Peyer's patch (tissue), 4 donors: ENCODE measurements at regions not wholly inside any gene's neighbourhood (a gene's known extent, or its start where the extent isn't known, plus 50 kb on each side); places are given as distances from the start of the nearest gene placed in this dataset.

Experiments
- DNase-seq, 3 donors: peaks; one replicate each; pipeline ENCODE4 v3.0.0-alpha.2; 2017 to 2019
- H3K27ac ChIP-seq, 4 donors: fragments of 200-600 bp; sonication (generic); one replicate each; pipeline ENCODE4 v1.5.1; 2016 to 2019
- H3K27me3 ChIP-seq, 2 donors: fragments of 200-600 bp; sonication (generic); one replicate each; pipeline ENCODE4 v1.5.1; 2019
- H3K36me3 ChIP-seq, 3 donors: fragments of 200-600 bp; sonication (generic); one replicate each; pipeline ENCODE4 v1.5.1; 2016 to 2019
- H3K4me1 ChIP-seq, 4 donors: fragments of 200-600 bp; sonication (generic); one replicate each; pipeline ENCODE4 v1.5.1; 2016 to 2019
- H3K4me3 ChIP-seq, 4 donors: fragments of 200-600 bp; sonication (generic); 1 replicate in 3 of 4; 2 replicates in 1 of 4; pipeline ENCODE4 v1.5.1; 2016 to 2019; ENCODE audit warnings: mild to moderate bottlenecking in 1 of 4
- H3K9me3 ChIP-seq, 4 donors: fragments of 200-600 bp; sonication (generic); one replicate each; pipeline ENCODE4 v1.5.1; 2016 to 2019; ENCODE audit warnings: mild to moderate bottlenecking in 1 of 4
- CTCF ChIP-seq, 6 experiments: fragments of 450-650 bp in 4 of 6; fragments of 200-600 bp in 2 of 6; sonication (generic) in 1 of 6; IDR thresholded peaks; one replicate each; pipeline ENCODE4 v1.5.1; 2017 to 2019; ENCODE audit warnings: antibody characterized with exemption in 6 of 6, mild to moderate bottlenecking in 3 of 6, moderate library complexity in 1 of 6
- POLR2A ChIP-seq, 2 donors: fragments of 450-650 bp; IDR thresholded peaks; one replicate each; pipeline ENCODE4 v1.5.1; 2017; ENCODE audit warnings: antibody characterized with exemption in 2 of 2, mild to moderate bottlenecking in 2 of 2, moderate library complexity in 2 of 2

- TF ChIP-seq POLR2A (IDR thresholded peaks at IDR 0.05) (no peak), CTCF (IDR thresholded peaks at IDR 0.05) (no peak)
- Histone ChIP-seq H3K4me3 (no peak overlapping the region), H3K36me3 (no peaks in the 10 kb centered on the region), H3K27ac (no peak overlapping the region), H3K4me1 (no peaks in the 10 kb centered on the region), H3K9me3 (no peaks in the 10 kb centered on the region), H3K27me3 (no peaks in the 10 kb centered on the region)
- no peak for DNase-seq
These were observed 89.7 kb upstream of the KDR start for GRCh38 chr4:55215087-55215486.

- H3K4me3 ChIP-seq: no peak overlapping the region
- no peaks in the 10 kb centered on the region for H3K4me1 ChIP-seq
- H3K9me3 ChIP-seq: no peaks in the 10 kb centered on the region
- TF ChIP-seq POLR2A (IDR thresholded peaks at IDR 0.05) (no peak), CTCF (IDR thresholded peaks at IDR 0.05) (no peak)
- no peak for DNase-seq
- no peak overlapping the region for H3K27ac ChIP-seq
- no peaks in the 10 kb centered on the region for H3K36me3 ChIP-seq
- H3K27me3 ChIP-seq: no peaks in the 10 kb centered on the region
These were observed 91.7 kb upstream of the KDR start for GRCh38 chr4:55216863-55217635.

- TF ChIP-seq CTCF (IDR thresholded peaks at IDR 0.05) (no peak), POLR2A (IDR thresholded peaks at IDR 0.05) (no peak)
- Histone ChIP-seq H3K4me1 (no peaks in the 10 kb centered on the region), H3K9me3 (no peaks in the 10 kb centered on the region), H3K36me3 (no peaks in the 10 kb centered on the region), H3K27ac (no peak overlapping the region), H3K27me3 (no peaks in the 10 kb centered on the region), H3K4me3 (no peak overlapping the region)
- DNase-seq: no peak
These were observed 92.6 kb upstream of the KDR start for GRCh38 chr4:55218041-55218440.

- no peaks in the 10 kb centered on the region for H3K4me1 ChIP-seq
- H3K27ac ChIP-seq: no peak overlapping the region
- no peak for DNase-seq
- TF ChIP-seq CTCF (IDR thresholded peaks at IDR 0.05) (no peak), POLR2A (IDR thresholded peaks at IDR 0.05) (no peak)
- peaks cover 0 to 2% (median 0%) of the 10 kb centered on the region in 4 donors for H3K9me3 ChIP-seq
- no peak overlapping the region for H3K4me3 ChIP-seq
- no peaks in the 10 kb centered on the region for H3K36me3 ChIP-seq
- no peaks in the 10 kb centered on the region for H3K27me3 ChIP-seq
These were observed 108.2 kb upstream of the SRD5A3 start for GRCh38 chr4:55237839-55238238.

GRCh38 chr4:55238407-55238806, 107.6 kb upstream of the SRD5A3 start:
- H3K36me3 ChIP-seq: no peaks in the 10 kb centered on the region
- H3K27ac ChIP-seq: no peak overlapping the region
- DNase-seq: no peak
- peaks cover 0 to 2% (median 0%) of the 10 kb centered on the region in 4 donors for H3K9me3 ChIP-seq
- no peaks in the 10 kb centered on the region for H3K27me3 ChIP-seq
- H3K4me3 ChIP-seq: no peak overlapping the region
- no peaks in the 10 kb centered on the region for H3K4me1 ChIP-seq
- TF ChIP-seq POLR2A (IDR thresholded peaks at IDR 0.05) (no peak), CTCF (IDR thresholded peaks at IDR 0.05) (no peak)
